PC-9 (cell line): ENCODE measurements at regions not wholly inside any gene's neighbourhood (a gene's known extent, or its start where the extent isn't known, plus 50 kb on each side); places are given as distances from the start of the nearest gene placed in this dataset.

Experiments used
- EZH2 ChIP-seq: fragments of 200-600 bp; sonication (generic); IDR thresholded peaks from 2 replicates; pipeline ENCODE4 v1.8.0; 2017; ENCODE audit warnings: antibody characterized with exemption, low read depth
- TF ChIP-seq, protein P1 (sequence below): fragments of 200-600 bp; sonication (generic); conservative IDR thresholded peaks from 2 replicates; pipeline ENCODE4 v1.6.1; 2017; ENCODE audit warnings: mixed run types, antibody characterized with exemption, mild to moderate bottlenecking, moderate library complexity

DNA sequence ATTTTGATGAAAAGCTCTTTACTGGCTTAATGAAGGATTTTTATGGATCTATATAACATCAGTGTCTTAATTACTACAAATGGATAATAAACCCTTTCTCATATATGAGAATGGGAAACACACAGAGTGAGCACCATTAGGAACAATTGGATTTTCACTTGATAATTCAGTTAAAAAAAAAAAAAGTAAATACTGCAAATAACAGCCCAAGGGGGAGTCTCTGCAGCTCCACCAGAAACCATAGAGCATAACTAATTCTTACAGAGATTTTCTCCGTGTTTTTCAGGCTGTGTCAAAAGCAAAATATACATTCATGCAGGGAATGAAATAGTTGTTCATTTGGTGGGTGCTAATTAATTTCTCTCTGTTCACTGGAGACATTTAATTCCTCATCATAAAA lies 125.3 kb downstream of the EBLN2 start:
- TF ChIP-seq, protein P1, sequence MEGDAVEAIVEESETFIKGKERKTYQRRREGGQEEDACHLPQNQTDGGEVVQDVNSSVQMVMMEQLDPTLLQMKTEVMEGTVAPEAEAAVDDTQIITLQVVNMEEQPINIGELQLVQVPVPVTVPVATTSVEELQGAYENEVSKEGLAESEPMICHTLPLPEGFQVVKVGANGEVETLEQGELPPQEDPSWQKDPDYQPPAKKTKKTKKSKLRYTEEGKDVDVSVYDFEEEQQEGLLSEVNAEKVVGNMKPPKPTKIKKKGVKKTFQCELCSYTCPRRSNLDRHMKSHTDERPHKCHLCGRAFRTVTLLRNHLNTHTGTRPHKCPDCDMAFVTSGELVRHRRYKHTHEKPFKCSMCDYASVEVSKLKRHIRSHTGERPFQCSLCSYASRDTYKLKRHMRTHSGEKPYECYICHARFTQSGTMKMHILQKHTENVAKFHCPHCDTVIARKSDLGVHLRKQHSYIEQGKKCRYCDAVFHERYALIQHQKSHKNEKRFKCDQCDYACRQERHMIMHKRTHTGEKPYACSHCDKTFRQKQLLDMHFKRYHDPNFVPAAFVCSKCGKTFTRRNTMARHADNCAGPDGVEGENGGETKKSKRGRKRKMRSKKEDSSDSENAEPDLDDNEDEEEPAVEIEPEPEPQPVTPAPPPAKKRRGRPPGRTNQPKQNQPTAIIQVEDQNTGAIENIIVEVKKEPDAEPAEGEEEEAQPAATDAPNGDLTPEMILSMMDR, result no peak
- TF ChIP-seq EZH2, result no peak
